ENCODE measurements at regions not wholly inside any gene's neighbourhood (a gene's known extent, or its start where the extent isn't known, plus 50 kb on each side); places are given as distances from the start of the nearest gene placed in this dataset.

DNA sequence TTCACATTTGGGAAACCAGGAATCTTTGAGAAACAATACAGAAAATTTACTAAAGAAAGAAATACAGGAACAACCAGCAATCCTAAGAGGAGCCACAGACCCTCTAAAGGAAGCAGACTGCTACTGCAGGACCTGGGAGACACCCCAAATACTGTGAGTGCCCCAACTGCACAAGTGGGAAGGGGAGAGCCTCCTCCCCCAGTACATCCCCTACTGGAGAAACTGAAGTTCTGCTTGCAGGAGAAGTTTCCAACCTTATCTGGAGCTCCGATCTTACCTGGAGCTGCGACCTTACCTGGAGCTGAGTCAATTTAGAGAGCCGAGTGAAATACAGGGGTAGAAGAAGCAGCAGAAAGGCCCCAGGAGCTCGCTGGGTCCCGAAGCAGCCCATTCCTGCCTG lies 236.4 kb upstream of the SPRY2 start:
- TF ChIP-seq JUND (IDR thresholded peaks at IDR 0.05; ENCODE audit: low read depth): no peak
- in situ Hi-C loops (cut with HindIII; ENCODE audit: low pct_unique_long_range_greater_than_20kb, low sequenced_read_pairs): no loop called here
- DNase-seq (ENCODE audit: low read depth in 1 of 2, low spot score in 1 of 2): no peak

GRCh38 chr13:80574113-80574850 lies 233.4 kb upstream of the SPRY2 start:
- in situ Hi-C loops (cut with HindIII; ENCODE audit: low pct_unique_long_range_greater_than_20kb, low sequenced_read_pairs): no loop called here
- DNase-seq (ENCODE audit: low read depth in 1 of 2, low spot score in 1 of 2): no peak
- no peak for TF ChIP-seq JUND (IDR thresholded peaks at IDR 0.05; ENCODE audit: low read depth)

- DNase-seq (ENCODE audit: low read depth in 1 of 2, low spot score in 1 of 2): no peak
- no peak for TF ChIP-seq JUND (IDR thresholded peaks at IDR 0.05; ENCODE audit: low read depth)
- in situ Hi-C loops (cut with HindIII; ENCODE audit: low pct_unique_long_range_greater_than_20kb, low sequenced_read_pairs): no loop called here
Observed at GRCh38 chr13:80572923-80573316, 232.0 kb upstream of the SPRY2 start.

DNA sequence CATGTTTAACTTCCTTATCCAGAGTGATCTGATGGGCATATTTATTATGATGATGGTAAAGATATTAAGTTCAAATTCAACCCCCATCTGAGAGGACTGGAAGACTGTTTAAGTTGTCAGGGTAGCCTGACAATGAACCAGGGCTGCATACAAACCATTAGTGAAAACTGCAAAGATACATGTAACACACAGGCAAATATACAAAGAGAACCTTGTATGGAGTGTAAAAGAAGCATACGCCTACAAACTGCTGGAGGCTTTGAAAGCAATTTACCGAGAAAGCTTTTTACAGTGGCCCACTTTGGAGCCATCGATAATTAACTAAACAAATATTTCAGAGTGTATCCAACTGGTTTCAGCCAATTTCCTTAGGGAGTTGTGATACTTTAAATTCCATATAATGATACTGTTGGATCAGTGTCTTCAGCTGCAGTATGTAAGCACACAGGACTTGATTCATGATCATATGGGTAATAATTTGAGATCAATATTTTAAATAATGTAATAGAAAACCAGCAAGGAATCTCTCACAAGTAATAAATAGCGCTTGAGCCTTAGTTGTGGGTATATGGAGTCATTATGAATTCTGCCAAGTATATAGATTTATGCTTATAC lies 231.5 kb upstream of the SPRY2 start:
- TF ChIP-seq JUND (IDR thresholded peaks at IDR 0.05; ENCODE audit: low read depth): no peak
- DNase-seq (ENCODE audit: low read depth in 1 of 2, low spot score in 1 of 2): no peak
- in situ Hi-C loops (cut with HindIII; ENCODE audit: low pct_unique_long_range_greater_than_20kb, low sequenced_read_pairs): no loop called here

DNA sequence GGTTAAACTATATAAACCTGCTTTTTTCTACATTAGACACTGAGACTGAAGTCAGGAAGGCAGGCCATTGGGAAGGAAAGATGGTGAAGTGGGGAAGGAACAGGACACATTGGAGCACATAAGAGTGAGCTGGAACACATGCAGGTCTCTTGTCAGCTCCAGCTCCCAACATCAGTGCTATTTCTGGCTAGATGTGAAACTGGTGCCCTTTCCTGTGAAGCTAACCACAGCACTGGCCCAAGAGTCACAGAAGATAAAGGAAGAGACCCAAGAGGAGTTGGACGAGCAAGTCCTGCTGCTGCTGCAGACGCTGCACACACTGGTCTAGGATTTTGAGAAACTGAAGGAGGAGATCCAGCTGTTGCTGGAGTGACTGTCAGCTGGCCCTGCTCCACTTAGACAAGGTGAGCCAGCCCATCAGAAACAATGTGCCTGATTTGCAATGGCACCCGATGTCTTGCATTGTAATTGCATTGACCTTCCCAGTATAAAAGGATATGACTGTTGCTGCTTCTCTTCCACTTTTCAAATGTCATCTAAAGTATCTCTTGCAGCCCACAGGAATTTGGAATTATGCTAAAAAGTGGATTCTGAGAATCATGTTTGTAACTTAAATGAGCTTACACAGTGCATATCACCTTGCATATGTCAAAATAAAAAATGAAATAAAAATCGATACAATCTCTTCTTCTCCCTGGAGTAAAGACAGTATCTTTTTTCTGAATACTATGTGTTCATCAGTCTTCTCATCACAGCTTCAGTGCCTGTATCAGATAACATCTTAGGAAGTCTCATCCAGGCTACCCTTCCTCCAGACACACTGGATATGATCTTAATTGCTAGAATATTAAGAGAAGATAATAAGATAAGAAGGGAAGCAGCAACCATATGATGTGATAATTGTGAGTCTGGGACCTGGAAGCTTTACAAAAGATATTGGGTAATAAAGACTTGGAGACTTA lies 230.7 kb upstream of the SPRY2 start:
- no peak for TF ChIP-seq JUND (IDR thresholded peaks at IDR 0.05; ENCODE audit: low read depth)
- in situ Hi-C loops (cut with HindIII; ENCODE audit: low pct_unique_long_range_greater_than_20kb, low sequenced_read_pairs): no loop called here

DNA sequence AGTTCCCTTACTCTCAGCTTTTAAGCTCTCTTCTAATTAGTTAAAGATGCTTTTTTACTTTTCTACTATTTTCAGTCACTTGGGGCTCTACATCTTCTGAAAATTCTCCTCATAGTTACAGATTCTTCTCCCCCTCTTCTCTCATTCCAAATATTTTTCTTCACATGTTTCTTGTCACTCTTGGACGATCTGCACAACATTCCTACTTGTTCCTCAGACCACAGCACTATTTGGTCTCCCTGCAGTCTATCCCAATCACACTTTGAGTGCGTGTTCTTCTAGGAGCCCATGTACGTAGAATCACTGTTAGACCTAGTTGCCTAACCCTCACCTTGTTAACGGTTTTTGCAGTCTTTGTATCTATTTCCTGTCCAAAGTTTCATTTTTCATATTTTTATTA lies 222.5 kb upstream of the SPRY2 start:
- no peak for TF ChIP-seq JUND (IDR thresholded peaks at IDR 0.05; ENCODE audit: low read depth)
- no peak for DNase-seq (ENCODE audit: low read depth in 1 of 2, low spot score in 1 of 2)
- in situ Hi-C loops (cut with HindIII; ENCODE audit: low pct_unique_long_range_greater_than_20kb, low sequenced_read_pairs): no loop called here

More for the DNA sequence above, 230.7 kb upstream of the SPRY2 start:
- no peak for DNase-seq (ENCODE audit: low read depth in 1 of 2, low spot score in 1 of 2)

DNA sequence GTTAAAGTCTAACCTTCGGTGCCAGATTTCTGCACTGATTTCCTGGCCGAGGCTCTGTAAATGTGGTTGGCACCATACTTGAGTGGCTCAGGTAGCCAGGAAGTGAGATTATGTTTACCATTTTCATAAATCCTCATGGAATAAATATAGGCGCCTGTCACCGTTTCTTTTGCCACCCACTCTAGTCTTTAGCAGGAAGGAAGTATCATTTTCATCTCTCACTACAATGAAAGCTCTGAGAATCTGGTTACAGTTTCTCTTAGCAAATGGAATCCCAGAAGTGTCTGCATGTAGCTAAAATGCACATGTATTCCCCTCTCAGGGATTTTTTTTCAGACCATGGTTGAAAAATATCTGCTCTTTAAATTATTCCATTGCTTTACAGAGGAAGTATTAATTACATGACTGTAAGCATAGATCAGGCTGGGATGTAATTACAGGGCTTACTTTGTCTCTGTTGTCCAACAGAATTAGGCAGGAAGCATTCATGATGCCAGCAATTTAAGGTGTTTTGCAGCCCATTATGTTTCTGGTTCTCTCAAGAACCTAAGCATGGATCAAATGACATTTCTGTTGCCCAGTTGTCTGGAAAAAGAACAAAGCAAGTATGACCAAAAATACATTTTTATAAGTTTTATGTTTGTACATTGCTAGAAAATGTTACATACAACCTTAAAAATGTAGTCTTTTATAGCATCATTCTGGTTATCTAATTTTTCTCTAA lies 221.7 kb upstream of the SPRY2 start:
- in situ Hi-C loops (cut with HindIII; ENCODE audit: low pct_unique_long_range_greater_than_20kb, low sequenced_read_pairs): no loop called here
- no peak for TF ChIP-seq JUND (IDR thresholded peaks at IDR 0.05; ENCODE audit: low read depth)
- no peak for DNase-seq (ENCODE audit: low read depth in 1 of 2, low spot score in 1 of 2)

- DNase-seq (ENCODE audit: low read depth in 1 of 2, low spot score in 1 of 2): no peak
- in situ Hi-C loops (cut with HindIII; ENCODE audit: low pct_unique_long_range_greater_than_20kb, low sequenced_read_pairs): no loop called here
- TF ChIP-seq JUND (IDR thresholded peaks at IDR 0.05; ENCODE audit: low read depth): no peak
Observed at GRCh38 chr13:80560609-80561008, 219.7 kb upstream of the SPRY2 start.

DNA sequence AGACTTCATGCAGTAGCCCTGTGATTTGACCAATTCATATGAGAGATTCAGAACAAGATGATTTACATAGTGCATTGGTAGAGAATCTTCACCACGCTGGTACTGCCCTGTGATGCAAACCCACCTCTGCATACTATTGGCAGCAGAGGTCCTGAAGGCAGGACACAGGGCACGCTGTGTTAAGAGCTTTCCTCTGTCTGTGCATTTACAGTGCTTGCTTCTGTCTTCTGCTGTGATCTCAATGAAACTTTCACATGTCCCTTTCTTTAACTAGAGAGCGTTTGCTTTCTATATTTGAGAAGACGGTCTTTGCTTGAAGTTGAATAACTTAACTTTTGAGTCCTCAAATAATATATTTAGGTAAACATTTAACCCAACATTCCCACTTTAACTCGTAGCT lies 219.0 kb upstream of the SPRY2 start:
- in situ Hi-C loops (cut with HindIII; ENCODE audit: low pct_unique_long_range_greater_than_20kb, low sequenced_read_pairs): no loop called here
- DNase-seq (ENCODE audit: low read depth in 1 of 2, low spot score in 1 of 2): no peak
- TF ChIP-seq JUND (IDR thresholded peaks at IDR 0.05; ENCODE audit: low read depth): no peak

GRCh38 chr13:80558074-80558473 lies 217.1 kb upstream of the SPRY2 start:
- in situ Hi-C loops (cut with HindIII; ENCODE audit: low pct_unique_long_range_greater_than_20kb, low sequenced_read_pairs): no loop called here

DNA sequence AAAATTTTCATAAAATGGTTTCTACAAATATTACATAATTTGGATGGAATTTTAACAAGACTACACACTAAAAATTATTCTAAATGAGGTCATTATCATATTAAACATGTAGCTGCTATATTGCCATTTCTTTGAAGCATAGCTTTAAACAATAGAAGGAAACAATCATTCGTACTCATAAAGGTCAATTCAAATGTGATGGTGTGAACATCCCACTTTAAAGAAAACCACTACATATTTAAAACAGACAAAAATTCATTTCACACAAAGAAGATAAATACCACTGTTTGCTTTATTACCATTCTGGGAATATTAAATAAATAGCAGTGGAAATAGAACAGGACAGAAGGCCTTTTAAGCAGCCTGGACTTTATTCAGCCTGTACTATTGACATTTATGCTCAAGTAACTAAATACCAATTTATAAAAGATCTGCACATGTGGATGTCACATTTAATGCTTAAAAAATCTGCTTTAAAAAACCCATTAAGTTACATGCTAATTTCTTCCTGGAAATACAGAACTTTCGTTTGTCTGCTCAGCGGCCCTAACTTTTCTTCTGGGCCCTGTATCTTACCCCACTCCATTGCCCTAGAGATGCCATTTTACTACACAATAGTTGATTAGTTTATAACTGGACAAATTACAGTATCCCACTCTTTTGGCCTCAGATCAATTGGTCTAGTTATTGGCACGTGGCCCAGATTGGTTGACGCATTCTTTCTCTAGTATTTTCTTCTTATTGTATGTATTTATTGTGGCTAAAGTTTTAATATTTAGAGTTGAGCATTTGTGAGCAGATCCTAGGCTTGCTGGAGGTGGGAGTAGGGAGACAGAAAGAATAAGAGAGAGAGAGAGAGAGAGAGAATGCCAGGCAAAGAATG lies 215.1 kb upstream of the SPRY2 start:
- in situ Hi-C loops (cut with HindIII; ENCODE audit: low pct_unique_long_range_greater_than_20kb, low sequenced_read_pairs): no loop called here
- no peak for TF ChIP-seq JUND (IDR thresholded peaks at IDR 0.05; ENCODE audit: low read depth)
- DNase-seq (ENCODE audit: low read depth in 1 of 2, low spot score in 1 of 2): no peak

More at GRCh38 chr13:80558074-80558473, 217.1 kb upstream of the SPRY2 start:
- no peak for TF ChIP-seq JUND (IDR thresholded peaks at IDR 0.05; ENCODE audit: low read depth)
- DNase-seq (ENCODE audit: low read depth in 1 of 2, low spot score in 1 of 2): no peak

Data from T47D (cell line).